Adrenal gland (tissue), 5 donors: ENCODE measurements at regions not wholly inside any gene's neighbourhood (a gene's known extent, or its start where the extent isn't known, plus 50 kb on each side); places are given as distances from the start of the nearest gene placed in this dataset.

Experiments used
- CTCF ChIP-seq, 6 experiments: fragments of 450-650 bp in 4 of 6; fragments of 200-600 bp in 2 of 6; sonication (generic) in 1 of 6; IDR thresholded peaks; 1 replicate in 5 of 6; 2 replicates in 1 of 6; pipeline versions ENCODE4 v1.5.1 to v1.8.0; 2016 to 2021; ENCODE audit warnings: antibody characterized with exemption in 6 of 6, mild to moderate bottlenecking in 2 of 6, moderate library complexity in 1 of 6
- POLR2A ChIP-seq, 2 donors: fragments of 450-650 bp; IDR thresholded peaks; one replicate each; pipeline ENCODE4 v1.6.1; 2017; ENCODE audit warnings: antibody characterized with exemption in 2 of 2, mild to moderate bottlenecking in 2 of 2, moderate library complexity in 1 of 2
- donor health status: DM: no; HTN: no; CAD: no.

DNA sequence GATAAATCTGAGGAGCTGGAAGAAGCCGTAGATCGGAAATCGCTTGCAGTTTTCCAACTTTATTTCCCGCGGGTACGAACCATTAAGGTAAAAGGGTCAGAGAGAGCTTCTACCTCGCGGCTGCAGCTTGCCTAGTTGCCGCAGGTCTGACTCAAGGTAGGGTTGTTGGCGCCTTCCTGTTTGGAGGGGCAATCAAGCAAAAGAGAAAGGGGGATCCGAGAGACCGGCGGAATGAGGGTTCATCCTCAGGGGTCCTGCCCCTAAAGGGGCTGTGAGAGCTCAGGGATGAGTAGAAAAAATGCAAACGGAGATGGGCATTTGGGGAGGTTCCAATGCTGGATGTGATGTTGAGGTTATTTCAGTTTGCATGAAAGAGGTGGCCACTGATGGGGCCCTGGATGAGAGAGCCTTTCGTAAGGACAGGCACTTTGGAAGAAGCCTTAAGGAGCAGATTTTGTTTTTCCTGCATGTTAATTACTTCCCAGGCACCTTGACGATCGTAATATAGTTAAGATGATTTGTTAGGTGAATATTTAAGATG lies 265.4 kb downstream of the CGGBP1 start:
- TF ChIP-seq POLR2A (IDR thresholded peaks at IDR 0.05) (no peak), CTCF (IDR thresholded peaks at IDR 0.05) (no peak)
